ENCODE measurements at regions not wholly inside any gene's neighbourhood (a gene's known extent, or its start where the extent isn't known, plus 50 kb on each side); places are given as distances from the start of the nearest gene placed in this dataset.
A peak's percentile ranks its signal among the peaks of the same experiment; 100 is the strongest.

DNA sequence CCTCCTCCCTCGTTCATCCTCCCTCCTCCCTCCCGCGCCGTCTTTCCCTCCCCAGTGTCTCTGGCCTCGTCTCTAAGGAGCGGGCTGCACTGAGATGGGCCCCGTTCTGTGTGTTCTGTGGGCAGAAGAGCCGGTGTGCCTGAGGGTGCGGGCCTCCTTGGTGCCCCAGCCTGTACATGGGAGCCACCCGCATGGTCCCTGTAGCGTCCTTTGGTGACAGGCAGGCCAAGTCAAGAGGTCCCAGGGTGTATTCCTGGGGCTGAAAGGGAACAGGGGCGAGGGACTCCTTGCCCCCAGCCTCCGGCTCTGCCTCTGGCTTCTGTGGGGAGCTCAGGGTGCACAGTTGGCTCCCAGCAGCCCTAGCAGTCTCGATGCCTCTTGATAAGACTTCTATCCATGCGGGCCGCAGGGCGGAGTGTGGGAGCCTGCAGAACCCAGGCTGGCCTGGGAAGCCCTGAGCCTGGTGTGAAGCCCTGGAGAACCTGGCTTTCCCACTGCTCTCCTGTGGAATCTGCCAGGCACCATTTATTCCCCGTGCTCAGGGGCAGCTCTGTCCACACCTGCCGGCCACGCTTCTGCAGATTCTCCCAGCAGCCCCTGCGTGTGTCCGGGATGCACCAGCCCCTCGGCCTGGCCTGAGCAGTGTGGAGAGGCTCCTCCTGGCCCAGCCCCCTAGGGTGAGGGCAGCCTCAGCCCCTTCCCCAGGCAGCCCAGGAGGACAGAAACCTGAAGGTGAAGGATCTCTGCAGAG is 181.3 kb downstream of the KIF26A start:
- WGBS, 10 experiments: 10 to 80% methylated on average over 1 to 2 of the region's 23 CpGs; no CpG with 5 or more reads in 8 of the 10 experiments
- ATAC-seq (replicated peaks in 6 of 8): no peak
- no peak overlapping the region for H3K4me3 ChIP-seq
- H3K4me1 ChIP-seq (replicated peaks in 1 of 2): peaks cover 18 to 35% of the 10 kb centered on the region in 2 donors
- no peak overlapping the region for H3K27ac ChIP-seq
- in situ Hi-C loops (cut with MboI; ENCODE audit: low pct_unique_long_range_greater_than_20kb in 2 of 9, low sequenced_read_pairs in 9 of 9, unreplicated experiment in 9 of 9): no loop called here

DNA sequence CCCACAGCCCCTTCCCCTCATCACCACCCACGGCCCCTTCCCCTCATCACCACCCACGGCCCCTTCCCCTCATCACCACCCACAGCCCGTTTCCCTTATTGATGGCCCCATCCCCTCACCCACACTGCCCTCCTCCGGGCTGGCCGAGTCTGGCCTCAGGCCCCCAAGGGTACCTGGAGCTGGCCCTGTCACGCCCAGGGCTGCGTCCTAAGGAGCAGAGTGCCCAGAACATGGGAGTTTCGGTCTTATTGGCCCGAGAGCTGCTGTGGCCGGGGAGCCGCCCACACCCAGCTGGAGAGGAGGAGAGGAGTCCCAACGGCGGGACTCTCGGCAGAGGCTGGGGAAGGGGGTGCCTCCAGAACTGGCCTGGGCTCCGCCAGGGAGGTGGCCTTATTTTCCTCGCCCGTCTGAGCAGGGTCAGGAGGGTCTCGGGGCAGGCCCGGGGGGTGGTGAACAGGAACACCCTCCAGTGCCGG is 182.3 kb downstream of the KIF26A start:
- 55% methylated on average over 4 of the region's 20 CpGs; no CpG with 5 or more reads in 9 of the 10 experiments for WGBS, 10 experiments
- ATAC-seq (replicated peaks in 6 of 8): peak in 5 of 8 experiments; percentile 29 to 79 (median 70)
- Histone ChIP-seq H3K4me1 (replicated peaks in 1 of 2) (peaks cover 18 to 33% of the 10 kb centered on the region in 2 donors), H3K27ac (no peak overlapping the region), H3K4me3 (no peak overlapping the region)
- in situ Hi-C loops (cut with MboI; ENCODE audit: low pct_unique_long_range_greater_than_20kb in 2 of 9, low sequenced_read_pairs in 9 of 9, unreplicated experiment in 9 of 9): no loop called here

DNA sequence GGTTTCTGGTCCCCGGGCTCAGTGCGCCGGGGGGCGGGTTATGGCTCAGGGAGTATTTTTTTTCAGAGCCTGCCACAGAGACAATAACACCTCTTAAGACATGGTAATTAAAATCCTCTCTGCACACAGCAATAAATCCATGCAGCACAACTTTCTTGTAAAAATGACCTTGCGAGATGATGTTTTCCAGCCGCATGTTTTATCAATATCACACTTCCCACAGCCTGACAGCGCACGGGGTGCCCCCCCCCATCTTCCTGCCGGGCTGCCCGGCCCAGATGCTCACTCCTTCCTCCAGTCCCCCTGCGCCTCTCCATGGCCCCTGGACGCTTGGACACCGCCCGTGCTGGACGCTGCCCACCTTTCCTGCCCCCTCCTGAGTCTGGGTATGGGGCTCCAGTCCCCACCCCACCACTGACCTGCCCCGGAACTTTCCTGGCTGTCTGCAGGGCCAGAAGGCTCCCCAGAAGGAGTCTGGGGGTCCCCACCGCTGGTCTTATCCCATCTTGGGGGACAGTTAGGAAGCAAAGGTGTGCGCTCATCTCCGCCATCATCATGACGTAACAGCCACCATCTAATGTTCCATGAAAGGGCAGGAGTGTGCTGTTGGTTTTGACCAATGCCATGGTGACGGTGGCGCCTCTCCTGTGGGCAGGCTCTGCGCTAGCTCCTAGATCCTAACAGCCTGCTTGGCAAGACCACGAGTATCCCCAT is 182.9 kb downstream of the KIF26A start:
- peaks cover 18 to 33% of the 10 kb centered on the region in 2 donors for H3K4me1 ChIP-seq (replicated peaks in 1 of 2)
- 80% methylated on average over 1 of the region's 24 CpGs; no CpG with 5 or more reads in 9 of the 10 experiments for whole genome bisulfite sequencing, 10 experiments
- H3K4me3 ChIP-seq: no peak overlapping the region
- peak in 5 of 8 experiments; percentile 62 to 81 (median 76) for ATAC-seq (replicated peaks in 6 of 8)
- H3K27ac ChIP-seq: no peak overlapping the region
- in situ Hi-C loops (cut with MboI; ENCODE audit: low pct_unique_long_range_greater_than_20kb in 2 of 9, low sequenced_read_pairs in 9 of 9, unreplicated experiment in 9 of 9): no loop called here

DNA sequence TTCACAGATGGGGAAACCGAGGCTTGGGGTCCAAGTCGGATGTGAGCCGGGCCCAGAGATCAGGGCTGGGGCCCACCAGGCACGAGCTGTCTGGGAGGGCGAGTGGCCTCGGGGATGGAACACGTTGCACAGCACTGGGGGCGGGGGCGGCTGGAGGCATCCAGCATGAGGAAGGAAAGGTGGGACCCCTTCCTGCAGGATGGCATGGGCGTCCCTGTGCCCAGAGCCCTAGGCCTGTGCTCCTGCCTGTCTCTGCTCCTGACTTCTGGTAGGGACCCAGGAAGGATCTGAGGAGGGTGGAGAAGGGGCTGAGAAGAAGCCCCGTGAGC is 183.4 kb downstream of the KIF26A start:
- WGBS, 10 experiments: 0 to 100% (median 82%) methylated on average over 1 to 3 of the region's 11 CpGs; no CpG with 5 or more reads in 6 of the 10 experiments
- H3K4me1 ChIP-seq (replicated peaks in 1 of 2): peaks cover 18 to 33% of the 10 kb centered on the region in 2 donors
- in situ Hi-C loops (cut with MboI; ENCODE audit: low pct_unique_long_range_greater_than_20kb in 2 of 9, low sequenced_read_pairs in 9 of 9, unreplicated experiment in 9 of 9): no loop called here
- no peak overlapping the region for H3K4me3 ChIP-seq
- H3K27ac ChIP-seq: no peak overlapping the region
- ATAC-seq (replicated peaks in 6 of 8): no peak

DNA sequence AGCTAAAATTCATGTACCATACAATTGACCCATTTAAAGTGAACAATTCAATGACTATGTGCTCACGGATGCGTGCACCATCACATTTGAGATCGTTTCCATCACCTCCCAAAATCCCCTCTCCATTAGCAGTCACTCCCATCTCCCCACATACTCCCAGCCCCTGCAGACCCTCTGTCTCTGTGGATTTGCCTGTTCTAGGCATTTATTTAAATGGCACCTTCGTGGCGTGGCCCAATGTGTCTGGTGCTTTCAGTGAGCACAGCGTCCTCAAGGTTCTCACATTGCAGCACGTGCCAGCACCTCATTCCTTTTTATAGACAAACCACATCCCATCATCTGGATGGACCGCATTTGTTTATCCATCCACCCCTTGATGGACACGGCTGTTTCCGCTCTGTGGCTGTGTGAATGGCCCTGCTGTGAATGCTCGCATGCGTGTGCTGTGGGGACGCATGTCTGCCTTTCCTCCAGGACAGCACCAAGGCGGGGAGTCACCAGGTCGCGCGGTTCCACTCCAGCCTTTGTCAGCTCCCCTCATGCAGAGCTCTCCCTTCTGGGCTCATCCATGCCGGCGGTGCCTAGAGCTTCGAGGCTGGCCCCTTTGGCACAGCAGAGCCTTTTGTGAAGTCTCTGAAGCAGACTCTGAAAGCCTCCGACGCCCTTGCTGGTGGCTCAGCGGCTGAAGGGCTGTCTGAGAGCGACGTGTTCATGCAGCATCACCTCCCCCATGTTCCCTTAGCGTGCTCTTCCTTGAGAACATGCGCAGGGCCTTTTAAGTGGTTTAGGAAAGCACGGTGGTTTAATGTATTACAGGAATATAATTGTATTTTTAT is 184.4 kb downstream of the KIF26A start:
- peak in 5 of 8 experiments; percentile 10 to 57 (median 39) for ATAC-seq (replicated peaks in 6 of 8)
- Histone ChIP-seq H3K4me3 (no peak overlapping the region), H3K4me1 (replicated peaks in 1 of 2) (peaks cover 18 to 33% of the 10 kb centered on the region in 2 donors), H3K27ac (peak overlapping the region in 1 of 2 donors; percentile 32)
- WGBS, 10 experiments: 7 to 85% (median 55%) methylated on average over 3 to 19 of the region's 28 CpGs; no CpG with 5 or more reads in 4 of the 10 experiments
- in situ Hi-C loops (cut with MboI; ENCODE audit: low pct_unique_long_range_greater_than_20kb in 2 of 9, low sequenced_read_pairs in 9 of 9, unreplicated experiment in 9 of 9): no loop called here

DNA sequence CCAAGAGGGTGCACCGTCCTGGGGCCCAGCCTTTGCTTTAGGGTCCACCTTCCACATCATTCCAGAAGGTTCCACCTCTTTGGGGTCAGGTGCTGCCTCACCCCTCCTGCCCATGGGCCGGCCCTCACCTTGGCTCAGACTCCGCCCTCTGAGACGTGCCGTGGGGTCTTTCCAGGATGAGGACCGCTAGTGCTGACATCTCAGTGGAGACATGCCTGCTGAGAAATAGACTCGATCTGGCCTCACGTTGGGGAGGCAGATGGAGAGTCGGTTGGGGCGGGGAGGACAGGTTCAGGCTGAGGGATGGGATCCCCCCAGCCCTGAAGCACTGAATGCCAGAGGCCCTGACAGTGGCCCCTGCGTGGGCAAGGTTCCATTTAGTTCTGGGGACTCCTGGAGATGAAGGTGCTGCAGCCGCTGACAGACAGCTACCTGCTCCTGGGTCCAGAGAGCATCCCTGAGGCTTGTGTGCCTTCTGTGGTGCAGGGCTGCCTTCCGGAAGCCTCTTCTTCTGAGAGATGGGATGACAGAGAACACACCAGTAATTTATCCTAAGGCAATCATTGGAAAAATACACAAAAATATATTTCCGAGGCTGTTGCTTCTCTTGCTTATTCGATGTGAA is 185.3 kb downstream of the KIF26A start:
- H3K27ac ChIP-seq: no peak overlapping the region
- peaks cover 18 to 33% of the 10 kb centered on the region in 2 donors for H3K4me1 ChIP-seq (replicated peaks in 1 of 2)
- in situ Hi-C loops (cut with MboI; ENCODE audit: low pct_unique_long_range_greater_than_20kb in 2 of 9, low sequenced_read_pairs in 9 of 9, unreplicated experiment in 9 of 9): no loop called here
- no peak overlapping the region for H3K4me3 ChIP-seq
- 63 to 100% (median 90%) methylated on average over 1 to 5 of the region's 15 CpGs; no CpG with 5 or more reads in 3 of the 10 experiments for WGBS, 10 experiments
- no peak for ATAC-seq (replicated peaks in 6 of 8)

DNA sequence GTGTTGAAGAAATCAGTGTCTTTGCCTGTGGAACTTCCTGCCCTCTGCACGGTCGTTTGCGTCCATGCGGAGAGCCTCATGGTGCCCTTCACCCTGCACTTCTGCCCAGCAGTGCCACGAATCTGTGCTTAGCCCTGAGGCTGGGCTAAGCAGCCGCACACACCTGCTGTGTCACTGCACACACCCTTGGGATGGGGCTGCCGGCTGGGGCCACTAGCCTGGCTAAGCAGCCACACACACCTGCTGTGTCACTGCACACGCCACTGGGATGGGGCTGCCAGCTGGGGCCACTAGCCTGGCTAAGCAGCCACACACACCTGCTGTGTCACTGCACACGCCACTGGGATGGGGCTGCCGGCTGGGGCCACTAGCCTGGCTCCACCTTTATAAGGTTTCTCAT is 188.5 kb downstream of the KIF26A start:
- 14 to 86% (median 29%) methylated on average over 1 to 6 of the region's 10 CpGs; no CpG with 5 or more reads in 6 of the 10 experiments for WGBS, 10 experiments
- ATAC-seq (replicated peaks in 6 of 8): no peak
- Histone ChIP-seq H3K4me1 (replicated peaks in 1 of 2) (peaks cover 7 to 11% of the 10 kb centered on the region in 2 donors), H3K27ac (no peak overlapping the region), H3K4me3 (no peak overlapping the region)
- in situ Hi-C loops (cut with MboI; ENCODE audit: low pct_unique_long_range_greater_than_20kb in 2 of 9, low sequenced_read_pairs in 9 of 9, unreplicated experiment in 9 of 9): no loop called here

- in situ Hi-C loops (cut with MboI; ENCODE audit: low pct_unique_long_range_greater_than_20kb in 2 of 9, low sequenced_read_pairs in 9 of 9, unreplicated experiment in 9 of 9): no loop called here
These were observed 190.2 kb downstream of the KIF26A start for GRCh38 chr14:104328607-104329006.

GRCh38 chr14:104329793-104330192 is 191.4 kb downstream of the KIF26A start:
- ATAC-seq (replicated peaks in 6 of 8): no peak
- 0 to 100% (median 83%) methylated on average over 1 of the region's 1 CpG; no CpG with 5 or more reads in 1 of the 10 experiments for WGBS, 10 experiments

More at GRCh38 chr14:104328607-104329006, 190.2 kb downstream of the KIF26A start:
- Histone ChIP-seq H3K4me3 (no peak overlapping the region), H3K4me1 (replicated peaks in 1 of 2) (peaks cover 0 to under 1% of the 10 kb centered on the region in 2 donors), H3K27ac (no peak overlapping the region)
- 19 to 100% (median 80%) methylated on average over 1 to 3 of the region's 5 CpGs; no CpG with 5 or more reads in 5 of the 10 experiments for WGBS, 10 experiments
- no peak for ATAC-seq (replicated peaks in 6 of 8)

DNA sequence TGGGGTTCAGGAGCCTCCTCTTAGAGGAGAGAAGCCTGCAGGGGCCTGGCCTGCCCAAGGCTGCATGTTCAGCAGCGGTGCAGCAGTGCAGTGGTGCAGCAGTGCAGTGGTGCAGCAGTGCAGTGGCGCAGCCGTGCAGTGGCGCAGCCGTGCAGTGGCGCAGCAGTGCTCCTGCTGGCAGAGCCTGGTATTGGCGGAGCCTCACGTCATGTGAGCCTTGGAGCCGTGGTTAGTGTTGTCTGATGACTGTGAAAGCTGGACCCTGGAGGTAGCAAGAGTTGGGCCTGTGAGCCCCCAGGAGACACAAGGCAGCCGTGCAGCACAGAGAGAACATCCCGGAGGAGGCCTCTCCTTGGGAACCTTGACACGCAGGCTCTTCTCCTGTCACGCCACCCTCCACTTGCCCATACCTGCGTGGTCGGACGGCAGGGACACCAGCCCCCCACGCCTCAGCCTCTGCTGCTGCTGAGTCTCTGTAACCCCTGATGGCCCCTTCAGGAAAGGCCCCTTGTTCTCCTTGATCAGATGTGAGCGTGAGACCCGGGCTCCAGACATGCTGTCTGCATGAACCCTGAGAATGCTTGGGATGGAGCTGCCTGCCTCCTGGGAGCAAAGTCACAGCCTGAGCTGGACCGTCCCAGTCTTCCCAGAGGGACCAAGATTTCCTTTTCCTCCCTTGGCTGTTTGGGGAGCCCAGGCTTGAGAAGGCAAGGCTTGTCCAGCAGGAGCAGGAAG is 193.7 kb downstream of the KIF26A start:
- WGBS, 10 experiments: 13 to 100% (median 60%) methylated on average over 1 to 4 of the region's 20 CpGs; no CpG with 5 or more reads in 5 of the 10 experiments
- in situ Hi-C loops (cut with MboI; ENCODE audit: low pct_unique_long_range_greater_than_20kb in 2 of 9, low sequenced_read_pairs in 9 of 9, unreplicated experiment in 9 of 9): no loop called here
- ATAC-seq (replicated peaks in 6 of 8): no peak
- H3K4me1 ChIP-seq (replicated peaks in 1 of 2): peaks cover 14 to 21% of the 10 kb centered on the region in 2 donors
- H3K27ac ChIP-seq: no peak overlapping the region
- no peak overlapping the region for H3K4me3 ChIP-seq

More at GRCh38 chr14:104329793-104330192, 191.4 kb downstream of the KIF26A start:
- no peak overlapping the region for H3K27ac ChIP-seq
- H3K4me1 ChIP-seq (replicated peaks in 1 of 2): peaks cover 11 to 12% of the 10 kb centered on the region in 2 donors
- in situ Hi-C loops (cut with MboI; ENCODE audit: low pct_unique_long_range_greater_than_20kb in 2 of 9, low sequenced_read_pairs in 9 of 9, unreplicated experiment in 9 of 9): no loop called here
- no peak overlapping the region for H3K4me3 ChIP-seq

DNA sequence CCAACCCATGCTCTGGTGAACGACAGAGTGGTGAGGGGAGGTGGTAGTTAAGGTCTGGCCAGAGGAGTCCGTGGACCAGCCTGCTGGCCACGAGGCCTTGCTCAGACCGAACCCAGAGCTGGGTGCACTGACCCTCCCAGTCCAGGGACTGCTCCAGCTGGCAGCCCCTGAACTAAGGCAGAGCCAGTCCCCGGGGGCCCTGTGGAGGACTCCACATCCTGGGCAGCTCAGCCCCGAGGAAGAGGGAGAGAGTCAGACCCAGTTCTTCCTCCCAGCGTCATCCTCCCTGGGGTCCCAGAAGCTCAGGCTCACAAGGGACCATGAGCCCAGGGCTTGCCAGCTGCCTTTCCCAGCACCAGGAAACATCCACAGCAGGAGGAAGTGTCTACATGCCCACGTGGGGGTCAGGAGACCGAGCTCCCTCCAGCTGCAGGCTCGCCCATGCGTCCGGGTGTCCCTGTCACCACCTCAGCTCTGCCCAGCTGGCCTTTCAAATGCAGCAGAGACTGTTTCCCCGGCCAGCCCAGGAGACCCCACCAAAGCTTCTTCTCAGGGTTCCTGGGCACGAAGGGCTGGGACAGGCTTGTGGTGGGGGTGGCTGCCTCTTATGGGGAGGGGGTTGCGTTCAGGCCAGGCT is 194.4 kb downstream of the KIF26A start:
- WGBS, 10 experiments: 33 to 93% (median 71%) methylated on average over 1 to 7 of the region's 15 CpGs; no CpG with 5 or more reads in 6 of the 10 experiments
- Histone ChIP-seq H3K27ac (no peak overlapping the region), H3K4me3 (no peak overlapping the region), H3K4me1 (replicated peaks in 1 of 2) (peaks cover 14 to 21% of the 10 kb centered on the region in 2 donors)
- in situ Hi-C loops (cut with MboI; ENCODE audit: low pct_unique_long_range_greater_than_20kb in 2 of 9, low sequenced_read_pairs in 9 of 9, unreplicated experiment in 9 of 9): no loop called here
- ATAC-seq (replicated peaks in 6 of 8): no peak

Data from motor neuron (in vitro differentiated cells).